Kidney (tissue), 13 donors: ENCODE measurements at regions not wholly inside any gene's neighbourhood (a gene's known extent, or its start where the extent isn't known, plus 50 kb on each side); places are given as distances from the start of the nearest gene placed in this dataset.
A peak's percentile ranks its signal among the peaks of the same experiment; 100 is the strongest.

ENCODE experiments used
- DNase-seq, 5 donors: peaks; one replicate each; pipeline ENCODE4 v3.0.0-alpha.2; 2013 to 2020
- FAIRE-seq: peaks from 2 replicates; lab custom pipeline; 2012; peaks lifted over from hg19 to GRCh38; lab: Jason Lieb, UNC
- H3K27ac ChIP-seq, 2 donors: one replicate each; pipeline ENCODE4 v1.7.0; 2013; ENCODE audit warnings: low read depth in 2 of 2, low read length in 2 of 2, inconsistent platforms in 1 of 2
- H3K27me3 ChIP-seq: one replicate; pipeline ENCODE4 v1.7.1; 2013; ENCODE audit warnings: low read length, inconsistent platforms; ENCODE audit not compliant: control insufficient read depth, insufficient read depth
- H3K36me3 ChIP-seq, 3 donors: one replicate each; pipeline versions ENCODE4 v1.7.0 to v1.7.1; 2013; ENCODE audit warnings: low read length in 3 of 3, control low read depth in 1 of 3, inconsistent platforms in 1 of 3; ENCODE audit not compliant: insufficient read depth in 3 of 3, control insufficient read depth in 2 of 3
- H3K4me1 ChIP-seq, 3 donors: one replicate each; pipeline versions ENCODE4 v1.7.0 to v1.7.1; 2013; ENCODE audit warnings: low read length in 3 of 3, inconsistent platforms in 1 of 3, low read depth in 1 of 3; ENCODE audit not compliant: control insufficient read depth in 2 of 3, insufficient read depth in 2 of 3
- H3K4me3 ChIP-seq, 3 donors: one replicate each; pipeline versions ENCODE4 v1.7.0 to v1.8.1; 2013; ENCODE audit warnings: low read length in 3 of 3, control low read depth in 1 of 3, inconsistent platforms in 1 of 3
- H3K9ac ChIP-seq, 3 donors: one replicate each; pipeline versions ENCODE4 v1.7.0 to v1.7.1; 2013; ENCODE audit warnings: low read length in 3 of 3, control low read depth in 1 of 3, inconsistent platforms in 1 of 3
- H3K9me3 ChIP-seq, 3 donors: one replicate each; pipeline versions ENCODE4 v1.7.0 to v1.7.1; 2013; ENCODE audit warnings: low read length in 3 of 3, control low read depth in 1 of 3, inconsistent platforms in 1 of 3; ENCODE audit not compliant: control insufficient read depth in 2 of 3, insufficient read depth in 1 of 3
- CTCF ChIP-seq: IDR thresholded peaks from 3 replicates; pipeline ENCODE4 v1.5.1; 2012; ENCODE audit warnings: mild to moderate bottlenecking, moderate library complexity, borderline replicate concordance; ENCODE audit not compliant: insufficient read depth; ENCODE audit errors: extremely low read depth
- intact Hi-C: fragments of 100-400 bp; cut with DNase I; formaldehyde crosslinking; loops from one replicate; pipeline ENCODE4 v1.11.1; 2022
- donor health status: control.
- donor health status: control.
- donor health status: control.
- donor health status: control.
- donor health status: control.
- donor health status: DM: yes; HTN: yes; CAD: no.
- donor health status: Normal renal cell carcinoma (clear cell type).

- DNase-seq, result no peak
- H3K27me3 ChIP-seq, result no peaks in the 10 kb centered on the region
- H3K4me1 ChIP-seq, result no peaks in the 10 kb centered on the region
- H3K4me3 ChIP-seq, result no peak overlapping the region
- H3K9me3 ChIP-seq, result no peaks in the 10 kb centered on the region
- no peak for TF ChIP-seq CTCF
- no peak overlapping the region for H3K27ac ChIP-seq
- FAIRE-seq, result no peak
- intact Hi-C loops, result no loop called here
- H3K36me3 ChIP-seq, result no peaks in the 10 kb centered on the region
- no peak overlapping the region for H3K9ac ChIP-seq
Observed at GRCh38 chr3:193754719-193755118, 161.7 kb downstream of the OPA1 start.

GRCh38 chr3:193756536-193756935, 163.5 kb downstream of the OPA1 start:
- H3K4me3 ChIP-seq, result no peak overlapping the region
- no peaks in the 10 kb centered on the region for H3K36me3 ChIP-seq
- H3K27me3 ChIP-seq, result no peaks in the 10 kb centered on the region
- no peak for TF ChIP-seq CTCF
- intact Hi-C loops, result no loop called here
- H3K9ac ChIP-seq, result no peak overlapping the region
- H3K9me3 ChIP-seq, result no peaks in the 10 kb centered on the region
- H3K27ac ChIP-seq, result no peak overlapping the region
- FAIRE-seq (peak; percentile 44), DNase-seq (no peak)
- H3K4me1 ChIP-seq, result no peaks in the 10 kb centered on the region

- Histone ChIP-seq H3K27me3 (no peaks in the 10 kb centered on the region), H3K9ac (no peak overlapping the region), H3K27ac (no peak overlapping the region), H3K4me3 (no peak overlapping the region), H3K9me3 (no peaks in the 10 kb centered on the region), H3K4me1 (no peaks in the 10 kb centered on the region), H3K36me3 (no peaks in the 10 kb centered on the region)
- DNase-seq, result no peak
- FAIRE-seq, result no peak
- no peak for TF ChIP-seq CTCF
- intact Hi-C loops, result no loop called here
Observed at GRCh38 chr3:193757457-193757856, 164.4 kb downstream of the OPA1 start.

- no peaks in the 10 kb centered on the region for H3K36me3 ChIP-seq
- no peak overlapping the region for H3K27ac ChIP-seq
- H3K27me3 ChIP-seq, result no peaks in the 10 kb centered on the region
- no peak for DNase-seq
- intact Hi-C loops, result no loop called here
- FAIRE-seq, result no peak
- no peaks in the 10 kb centered on the region for H3K4me1 ChIP-seq
- H3K9me3 ChIP-seq, result no peaks in the 10 kb centered on the region
- no peak for TF ChIP-seq CTCF
- no peak overlapping the region for H3K4me3 ChIP-seq
- H3K9ac ChIP-seq, result no peak overlapping the region
Observed at GRCh38 chr3:193761969-193762368, 169.0 kb downstream of the OPA1 start.
